VCaP (cell line): ENCODE measurements at regions not wholly inside any gene's neighbourhood (a gene's known extent, or its start where the extent isn't known, plus 50 kb on each side); places are given as distances from the start of the nearest gene placed in this dataset.

Experiments
- H3K27ac ChIP-seq: fragments of 450-650 bp; 2 replicates; pipeline ENCODE4 v1.5.1; 2017
- CTCF ChIP-seq: fragments of 450-650 bp; conservative IDR thresholded peaks from 2 replicates; pipeline ENCODE4 v1.5.1; 2017; ENCODE audit warnings: mild to moderate bottlenecking, moderate library complexity

- no peak for TF ChIP-seq CTCF
- H3K27ac ChIP-seq = no peak overlapping the region
Measured at GRCh38 chr6:126867641-126868040, 250.8 kb upstream of the RSPO3 start.

GRCh38 chr6:126873351-126873750 is 245.1 kb upstream of the RSPO3 start:
- TF ChIP-seq CTCF = no peak
- no peak overlapping the region for H3K27ac ChIP-seq

- no peak overlapping the region for H3K27ac ChIP-seq
- no peak for TF ChIP-seq CTCF
Measured at GRCh38 chr6:126873791-126874190, 244.7 kb upstream of the RSPO3 start.

- no peak for TF ChIP-seq CTCF
- H3K27ac ChIP-seq = no peak overlapping the region
Measured at GRCh38 chr6:126876446-126876845, 242.0 kb upstream of the RSPO3 start.

DNA sequence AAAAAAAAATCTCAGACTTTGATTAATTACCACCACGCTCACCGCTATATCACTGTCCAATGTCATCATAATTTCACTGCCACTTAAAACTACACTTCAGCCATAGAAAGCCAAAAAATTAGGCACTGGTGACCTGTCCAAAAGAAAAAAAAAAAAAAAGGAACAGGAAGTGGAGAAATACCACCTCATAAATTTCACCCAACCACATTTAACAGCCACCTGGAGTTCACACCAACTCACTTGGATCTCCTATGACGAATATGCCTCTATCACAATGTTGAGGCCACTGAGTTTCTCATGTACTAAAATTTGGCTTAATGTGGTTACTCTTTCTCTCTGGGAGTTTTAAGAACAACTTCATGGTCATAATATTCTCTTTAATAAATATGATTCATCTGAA is 237.5 kb upstream of the RSPO3 start:
- no peak overlapping the region for H3K27ac ChIP-seq
- no peak for TF ChIP-seq CTCF

- H3K27ac ChIP-seq = no peak overlapping the region
- no peak for TF ChIP-seq CTCF
Measured at GRCh38 chr6:126886106-126886505, 232.4 kb upstream of the RSPO3 start.

DNA sequence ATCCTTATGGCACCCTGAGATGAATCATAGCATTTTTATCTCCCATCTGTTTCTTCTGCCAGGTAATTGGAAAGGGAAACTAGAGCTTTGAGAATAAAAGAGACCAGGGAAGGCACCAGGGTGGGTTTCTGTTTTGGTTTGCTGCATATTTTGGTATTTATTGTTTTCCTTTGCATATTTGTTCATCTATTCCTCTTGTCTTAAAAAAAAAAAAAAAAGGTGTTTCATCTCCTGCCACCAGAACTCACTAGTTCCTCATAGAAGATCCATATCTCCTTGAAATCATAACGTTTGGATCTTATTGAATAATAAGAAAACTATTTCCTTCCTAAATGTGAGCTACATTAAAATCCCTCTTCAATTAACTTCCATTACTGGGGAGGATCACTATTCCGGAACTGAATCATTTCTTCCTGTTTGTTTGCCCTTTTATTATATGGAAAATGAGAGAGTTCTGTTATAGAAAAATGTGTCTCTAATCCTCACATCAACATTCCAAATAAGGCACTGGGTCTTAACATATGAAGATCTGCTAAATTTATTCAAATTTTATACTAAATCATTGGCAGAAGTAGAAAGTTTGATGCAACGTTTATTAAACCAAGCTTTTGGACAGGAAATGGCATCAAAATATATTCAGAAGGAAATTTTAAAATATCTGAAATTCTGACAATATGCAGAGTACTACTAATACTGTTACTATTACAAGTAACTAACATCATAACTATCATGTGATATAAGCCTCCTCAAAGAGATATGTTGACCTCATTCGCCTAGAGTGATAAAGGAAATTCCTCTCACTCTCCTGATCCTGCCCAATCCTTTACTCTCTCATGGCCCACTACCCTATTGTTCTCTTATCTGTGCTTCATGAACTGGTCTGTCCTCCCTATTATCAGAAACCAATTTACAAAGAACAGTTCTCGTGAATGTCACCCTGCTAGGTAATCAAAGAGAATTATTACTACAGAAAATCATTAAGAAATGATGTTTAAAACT is 229.4 kb upstream of the RSPO3 start:
- no peak for TF ChIP-seq CTCF
- no peak overlapping the region for H3K27ac ChIP-seq
